ENCODE measurements at regions not wholly inside any gene's neighbourhood (a gene's known extent, or its start where the extent isn't known, plus 50 kb on each side); places are given as distances from the start of the nearest gene placed in this dataset.

- TF ChIP-seq POLR2AphosphoS5 (IDR thresholded peaks at IDR 0.05; ENCODE audit: low read depth, low read length) (no peak), POLR2A (IDR thresholded peaks at IDR 0.05; ENCODE audit: low read depth, low read length) (no peak)
Measured at GRCh38 chr2:121873864-121874263, 118.4 kb downstream of the TSN start.
